IMR-90 (cell line): ENCODE measurements at regions not wholly inside any gene's neighbourhood (a gene's known extent, or its start where the extent isn't known, plus 50 kb on each side); places are given as distances from the start of the nearest gene placed in this dataset.

ENCODE experiments used
- ATAC-seq: fragments of 200-7000 bp; cut with Tn5 transposase; 2 replicates; pipeline ENCODE4 v1.9.1; 2020; ENCODE audit warnings: low read depth, mild to moderate bottlenecking, moderate library complexity
- BruUV-seq: library from RNA; stranded (reverse); fragments of 400-500 nt; replicated peaks from 2 replicates; lab custom pipeline; 2021; lab: Mats Ljungman, UMichigan
- CTCF ChIA-PET: fragments of 300-600 bp; formaldehyde crosslinking; extraction: SDS; loops from one replicate; lab custom pipeline; 2021; ENCODE audit warnings: antibody characterized with exemption; lab: Yijun Ruan, JAX
- POLR2A ChIA-PET: fragments of 300-600 bp; sonication (Branson Sonifier 250); formaldehyde crosslinking; loops from one replicate; lab custom pipeline; 2022; ENCODE audit warnings: antibody characterized with exemption; ENCODE audit not compliant: unreplicated experiment; lab: Charles Lee
- DNase-seq: peaks from one replicate; pipeline ENCODE4 v3.0.0; 2013
- H2AFZ ChIP-seq: replicated peaks from 2 replicates; pipeline ENCODE3; 2013; ENCODE audit warnings: low read length, mild to moderate bottlenecking; ENCODE audit not compliant: poor library complexity
- H2AK5ac ChIP-seq: 2 replicates; pipeline ENCODE4 v1.6.1; 2013; ENCODE audit warnings: low read depth, low read length, inconsistent platforms
- H2AK9ac ChIP-seq: replicated peaks from 2 replicates; pipeline ENCODE3; 2013; ENCODE audit warnings: mild to moderate bottlenecking, low read depth, low read length, moderate library complexity; ENCODE audit not compliant: poor library complexity
- H2BK120ac ChIP-seq: 2 replicates; pipeline ENCODE4 v1.6.1; 2013; ENCODE audit warnings: low read depth, low read length, inconsistent platforms
- H2BK15ac ChIP-seq: 3 replicates; pipeline ENCODE4 v1.6.1; 2013; ENCODE audit warnings: low read depth, low read length, inconsistent platforms
- H2BK20ac ChIP-seq: 2 replicates; pipeline ENCODE4 v1.6.1; 2013; ENCODE audit warnings: low read depth, mild to moderate bottlenecking, inconsistent platforms, low read length, moderate library complexity
- H2BK5ac ChIP-seq: 2 replicates; pipeline ENCODE4 v1.6.1; 2013; ENCODE audit warnings: mild to moderate bottlenecking, low read depth, low read length, inconsistent platforms; ENCODE audit not compliant: poor library complexity, severe bottlenecking
- H3K14ac ChIP-seq: replicated peaks from 2 replicates; pipeline ENCODE4 v1.6.1; 2013; ENCODE audit warnings: low read depth, low read length, inconsistent platforms
- H3K18ac ChIP-seq: 2 replicates; pipeline ENCODE4 v1.6.1; 2013; ENCODE audit warnings: low read depth, low read length, control low read depth
- H3K23ac ChIP-seq: 2 replicates; pipeline ENCODE4 v1.6.1; 2013; ENCODE audit warnings: low read depth, low read length, inconsistent platforms
- H3K27ac ChIP-seq: 2 replicates; pipeline ENCODE4 v1.5.1; 2013; ENCODE audit warnings: mild to moderate bottlenecking, control low read depth, low read length; ENCODE audit not compliant: insufficient read depth
- H3K27me3 ChIP-seq: 2 replicates; pipeline ENCODE4 v1.6.1; 2013; ENCODE audit warnings: low read length; ENCODE audit not compliant: control insufficient read depth, insufficient read depth
- H3K36me3 ChIP-seq: 2 replicates; pipeline ENCODE4 v1.6.1; 2013; ENCODE audit warnings: low read length, mixed read lengths; ENCODE audit not compliant: control insufficient read depth, insufficient read depth
- H3K4ac ChIP-seq: 2 replicates; pipeline ENCODE4 v1.6.1; 2013; ENCODE audit warnings: low read depth, low read length, inconsistent platforms
- H3K4me1 ChIP-seq: 2 replicates; pipeline ENCODE4 v1.6.1; 2013; ENCODE audit warnings: low read length, mixed read lengths; ENCODE audit not compliant: control insufficient read depth, insufficient read depth
- H3K4me2 ChIP-seq: 2 replicates; pipeline ENCODE4 v1.6.1; 2013; ENCODE audit warnings: low read depth, mild to moderate bottlenecking, control low read depth, low read length, moderate library complexity
- H3K4me3 ChIP-seq: 2 replicates; pipeline ENCODE4 v1.5.1; 2013; ENCODE audit warnings: low read depth, mild to moderate bottlenecking, control low read depth, low read length, moderate library complexity; ENCODE audit not compliant: insufficient read depth
- H3K56ac ChIP-seq: 2 replicates; pipeline ENCODE4 v1.6.1; 2013; ENCODE audit warnings: low read length, inconsistent platforms; ENCODE audit not compliant: insufficient read depth; ENCODE audit errors: extremely low read depth
- H3K79me1 ChIP-seq, 2 experiments: 2 replicates each; pipeline ENCODE4 v1.6.1; 2013; ENCODE audit warnings: low read length in 2 of 2, inconsistent platforms in 1 of 2, low read depth in 1 of 2
- H3K9ac ChIP-seq: 2 replicates; pipeline ENCODE4 v1.6.1; 2013; ENCODE audit warnings: low read depth, low read length, control low read depth
- H3K9me1 ChIP-seq: 2 replicates; pipeline ENCODE4 v1.6.1; 2013; ENCODE audit warnings: low read length, inconsistent platforms; ENCODE audit not compliant: insufficient read depth
- H3K9me3 ChIP-seq: 2 replicates; pipeline ENCODE4 v1.6.1; 2013; ENCODE audit warnings: low read length; ENCODE audit not compliant: control insufficient read depth, insufficient read depth
- H4K20me1 ChIP-seq: 2 replicates; pipeline ENCODE4 v1.6.1; 2013; ENCODE audit warnings: low read length, inconsistent platforms; ENCODE audit not compliant: insufficient read depth
- H4K5ac ChIP-seq: 2 replicates; pipeline ENCODE4 v1.6.1; 2013; ENCODE audit warnings: mild to moderate bottlenecking, low read depth, low read length, control low read depth
- H4K8ac ChIP-seq, 2 experiments: 2 replicates each; pipeline ENCODE4 v1.6.1; 2013; ENCODE audit warnings: low read depth in 2 of 2, low read length in 2 of 2, control low read depth in 1 of 2, inconsistent platforms in 1 of 2
- H4K91ac ChIP-seq: 2 replicates; pipeline ENCODE4 v1.6.1; 2013; ENCODE audit warnings: low read depth, low read length, inconsistent platforms; ENCODE audit not compliant: insufficient read depth
- CEBPB ChIP-seq: IDR thresholded peaks from 2 replicates; pipeline ENCODE4 v1.6.1; 2012; ENCODE audit warnings: low read depth, low read length, improper control_type of control experiment
- CHD1 ChIP-seq: IDR thresholded peaks from 2 replicates; pipeline ENCODE4 v1.6.1; 2012; ENCODE audit warnings: low read depth, low read length, improper control_type of control experiment
- CTCF ChIP-seq: conservative IDR thresholded peaks from 2 replicates; pipeline ENCODE4 v1.5.1; 2012; ENCODE audit warnings: mild to moderate bottlenecking, low read depth, low read length, improper control_type of control experiment
- ELK1 ChIP-seq: fragments of 150-350 bp; IDR thresholded peaks from 2 replicates; pipeline ENCODE4 v1.6.1; 2016; ENCODE audit warnings: low read depth, mild to moderate bottlenecking, low read length, moderate library complexity, borderline replicate concordance
- FOS ChIP-seq: fragments of 150-350 bp; IDR thresholded peaks from 2 replicates; pipeline ENCODE4 v1.6.1; 2016; ENCODE audit warnings: low read depth, low read length
- MAZ ChIP-seq: IDR thresholded peaks from 2 replicates; pipeline ENCODE4 v1.6.1; 2012; ENCODE audit warnings: low read depth, mild to moderate bottlenecking, low read length, improper control_type of control experiment, moderate library complexity, borderline replicate concordance
- MXI1 ChIP-seq: IDR thresholded peaks from 2 replicates; pipeline ENCODE4 v1.6.1; 2012; ENCODE audit warnings: low read depth, mild to moderate bottlenecking, low read length, moderate library complexity, borderline replicate concordance
- RAD21 ChIP-seq: IDR thresholded peaks from 2 replicates; pipeline ENCODE4 v1.6.1; 2012; ENCODE audit warnings: low read length, improper control_type of control experiment
- RCOR1 ChIP-seq: IDR thresholded peaks from 2 replicates; pipeline ENCODE4 v1.6.1; 2012; ENCODE audit warnings: mild to moderate bottlenecking, low read length, improper control_type of control experiment; ENCODE audit not compliant: insufficient replicate concordance
- SMC3 ChIP-seq: fragments of 150-350 bp; IDR thresholded peaks from 2 replicates; pipeline ENCODE4 v1.6.1; 2016; ENCODE audit warnings: low read depth, mild to moderate bottlenecking, antibody characterized with exemption, low read length, moderate library complexity
- WGBS, 2 experiments: methylation state at CpG; one replicate each; pipeline versions ENCODE4 v1.1.5 to v1.1.7; 2013; ENCODE audit warnings: missing lambda C conversion rate in 2 of 2; ENCODE audit not compliant: insufficient read length in 1 of 2; ENCODE audit errors: extremely low coverage in 2 of 2; 5-methylcytosine and 5-hydroxymethylcytosine counted together
- dilution Hi-C: fragments of 300-500 bp; cut with HindIII; formaldehyde crosslinking; loops from one replicate; pipeline ENCODE4 v1.14.3; 2018; ENCODE audit warnings: low sequenced_read_pairs; ENCODE audit not compliant: unreplicated experiment
- in situ Hi-C: fragments of 300-500 bp; cut with MboI; formaldehyde crosslinking; loops from 3 replicates; pipeline ENCODE4 v1.14.3; 2019; ENCODE audit warnings: low sequenced_read_pairs, inconsistent platforms, mixed read lengths
- intact Hi-C: fragments of 100-400 bp; cut with micrococcal nuclease; formaldehyde crosslinking; loops from 2 replicates; pipeline ENCODE4 v1.10.0; 2022

- no peak overlapping the region for H3K4ac ChIP-seq
- no peak overlapping the region for H4K91ac ChIP-seq
- H3K18ac ChIP-seq: no peak overlapping the region
- no peak overlapping the region for H3K9ac ChIP-seq
- H2BK5ac ChIP-seq: no peak overlapping the region
- no peak overlapping the region for H3K56ac ChIP-seq
- H3K27me3 ChIP-seq: peaks cover 2% of the 10 kb centered on the region; the same call in 1 of the 2 replicates
- POLR2A ChIA-PET: no interaction called here
- H4K20me1 ChIP-seq: no peaks in the 10 kb centered on the region
- H3K4me3 ChIP-seq: no peak overlapping the region
- no peak overlapping the region; the same call in 2 of the 3 replicates for H2BK15ac ChIP-seq
- TF ChIP-seq CTCF (no peak), CEBPB (no peak), CHD1 (no peak), FOS (no peak), MAZ (no peak), ELK1 (no peak), RCOR1 (no peak), MXI1 (no peak), SMC3 (no peak), RAD21 (no peak)
- H2BK120ac ChIP-seq: no peak overlapping the region
- H3K23ac ChIP-seq: no peak overlapping the region
- no peak overlapping the region for H2AFZ ChIP-seq
- no peak overlapping the region for H4K8ac ChIP-seq
- H3K79me1 ChIP-seq: no peaks in the 10 kb centered on the region
- ATAC-seq: no peak; the same call in 1 of the 2 replicates
- CTCF ChIA-PET: interaction anchor here (0.6 kb wide), 1 partner anchor 711 kb away, joined by 3 read pairs; no protein-coding TSS in a partner anchor
- in situ Hi-C loops: no loop called here
- H3K9me1 ChIP-seq: no peaks in the 10 kb centered on the region
- no peak overlapping the region for H4K5ac ChIP-seq
- dilution Hi-C loops: no loop called here
- no TSS peak for BruUV-seq
- intact Hi-C loops: no loop called here
- peaks cover 13% of the 10 kb centered on the region for H3K4me1 ChIP-seq
- peak; percentile 16 for DNase-seq
- no peak overlapping the region for H3K4me2 ChIP-seq
- H2BK20ac ChIP-seq: no peak overlapping the region
- no peak overlapping the region for H3K27ac ChIP-seq
- no peaks in the 10 kb centered on the region for H3K36me3 ChIP-seq
- H2AK9ac ChIP-seq: no peak overlapping the region
- H3K14ac ChIP-seq: no peak overlapping the region
- H3K9me3 ChIP-seq: no peaks in the 10 kb centered on the region
- 14% methylated on average over 1 of the region's 5 CpGs; no CpG with 5 or more reads in 1 of the 2 experiments for WGBS, 2 experiments
- H2AK5ac ChIP-seq: no peak overlapping the region
Observed at GRCh38 chr18:22609642-22610041, 191.9 kb upstream of the CTAGE1 start.
